NCI-H1092 treated with DMSO at 0.1 percent for 48 hours (cell line): ENCODE measurements at regions not wholly inside any gene's neighbourhood (a gene's known extent, or its start where the extent isn't known, plus 50 kb on each side); places are given as distances from the start of the nearest gene placed in this dataset.

Experiments used
- DNase-seq: peaks from one replicate; lab custom pipeline; 2025; lab: John Stamatoyannopoulos, UW

DNA sequence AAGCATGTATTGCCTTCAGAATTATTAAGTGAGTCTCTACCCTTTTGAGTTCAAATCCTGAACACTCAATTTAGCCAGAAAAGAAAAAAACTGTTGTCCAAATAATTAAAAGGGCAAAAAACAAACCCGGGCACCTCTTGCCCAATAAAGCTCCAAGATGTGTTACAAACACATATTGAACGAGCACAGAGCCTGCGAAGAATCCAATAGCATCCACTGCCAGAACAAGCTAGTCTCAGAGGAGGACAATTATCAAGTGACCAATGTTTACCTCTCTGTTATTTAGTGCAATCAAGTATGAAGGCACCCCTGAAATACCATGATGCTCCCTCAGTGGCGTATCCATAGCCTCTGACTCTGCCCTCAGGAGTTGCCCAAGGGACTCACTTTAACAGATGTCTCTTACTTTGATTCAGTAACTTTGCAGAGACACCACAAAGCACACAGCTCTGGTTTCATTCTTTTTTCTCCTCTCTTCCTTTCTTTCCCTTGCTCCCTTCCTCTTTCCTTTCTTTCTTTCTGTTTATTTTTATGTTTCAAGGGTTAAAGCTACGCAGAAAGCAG, 93.5 kb upstream of the SPATS2L start:
- DNase-seq, result no peak

DNA sequence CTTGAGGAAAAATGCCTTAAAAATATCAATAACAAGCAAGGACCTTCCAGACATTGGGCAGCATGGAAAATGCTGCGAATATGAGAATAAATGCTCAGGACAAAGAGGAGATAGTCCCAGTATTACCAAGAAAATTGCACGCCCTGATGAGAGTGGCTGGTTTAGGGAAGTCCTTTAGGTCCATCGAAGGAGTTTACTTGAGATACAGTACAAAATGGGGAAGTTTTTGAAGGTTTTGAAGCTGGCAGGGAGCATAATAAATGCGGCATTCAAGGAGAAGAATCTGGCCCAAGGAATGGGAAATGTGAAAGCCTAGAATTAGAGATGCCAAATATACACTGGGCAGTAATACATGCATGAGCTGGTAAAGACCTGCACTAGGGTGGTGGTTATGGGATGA, 90.2 kb upstream of the SPATS2L start:
- no peak for DNase-seq

DNA sequence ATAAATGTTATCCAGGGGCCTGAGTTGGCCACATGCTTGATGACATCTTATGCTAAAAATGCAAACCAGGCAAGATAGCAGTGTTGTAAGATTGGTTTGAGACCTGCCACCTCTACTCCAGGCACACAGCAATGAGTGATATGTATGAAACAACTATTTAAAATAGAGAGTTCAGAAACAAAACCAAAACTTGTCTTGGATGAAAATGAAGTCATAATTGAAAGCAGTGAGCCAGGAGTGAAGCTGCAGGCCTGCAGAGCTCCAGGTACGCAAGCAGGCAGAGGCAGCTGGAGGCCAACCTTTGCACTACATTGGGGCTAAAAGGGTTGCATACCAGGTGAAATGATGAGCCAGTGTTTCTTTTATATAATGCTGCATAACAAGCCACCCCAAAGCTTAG, 89.2 kb upstream of the SPATS2L start:
- no peak for DNase-seq

GRCh38 chr2:200218645-200219044, 87.8 kb upstream of the SPATS2L start:
- DNase-seq, result no peak

- DNase-seq, result peak; percentile 41
These were observed 87.0 kb upstream of the SPATS2L start for GRCh38 chr2:200219309-200220113.

DNA sequence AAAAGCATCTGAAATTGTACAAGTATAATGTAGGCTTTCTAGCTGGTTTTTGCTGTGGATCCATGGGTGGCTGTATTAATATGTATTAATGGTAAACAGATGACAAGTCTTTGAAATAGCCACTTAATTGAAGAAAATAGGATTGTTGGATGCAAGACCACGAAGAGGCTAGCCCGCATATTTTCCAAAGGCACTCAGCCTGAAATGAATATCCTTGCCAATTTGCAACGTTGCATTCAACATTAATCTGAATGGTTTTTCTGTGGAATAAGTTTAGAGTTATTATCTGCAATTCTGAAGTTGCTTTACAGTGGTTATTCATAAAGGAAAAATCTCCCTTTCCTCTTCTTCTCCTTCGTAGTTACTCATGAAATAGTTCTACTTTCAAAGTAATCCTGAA, 86.2 kb upstream of the SPATS2L start:
- no peak for DNase-seq

DNA sequence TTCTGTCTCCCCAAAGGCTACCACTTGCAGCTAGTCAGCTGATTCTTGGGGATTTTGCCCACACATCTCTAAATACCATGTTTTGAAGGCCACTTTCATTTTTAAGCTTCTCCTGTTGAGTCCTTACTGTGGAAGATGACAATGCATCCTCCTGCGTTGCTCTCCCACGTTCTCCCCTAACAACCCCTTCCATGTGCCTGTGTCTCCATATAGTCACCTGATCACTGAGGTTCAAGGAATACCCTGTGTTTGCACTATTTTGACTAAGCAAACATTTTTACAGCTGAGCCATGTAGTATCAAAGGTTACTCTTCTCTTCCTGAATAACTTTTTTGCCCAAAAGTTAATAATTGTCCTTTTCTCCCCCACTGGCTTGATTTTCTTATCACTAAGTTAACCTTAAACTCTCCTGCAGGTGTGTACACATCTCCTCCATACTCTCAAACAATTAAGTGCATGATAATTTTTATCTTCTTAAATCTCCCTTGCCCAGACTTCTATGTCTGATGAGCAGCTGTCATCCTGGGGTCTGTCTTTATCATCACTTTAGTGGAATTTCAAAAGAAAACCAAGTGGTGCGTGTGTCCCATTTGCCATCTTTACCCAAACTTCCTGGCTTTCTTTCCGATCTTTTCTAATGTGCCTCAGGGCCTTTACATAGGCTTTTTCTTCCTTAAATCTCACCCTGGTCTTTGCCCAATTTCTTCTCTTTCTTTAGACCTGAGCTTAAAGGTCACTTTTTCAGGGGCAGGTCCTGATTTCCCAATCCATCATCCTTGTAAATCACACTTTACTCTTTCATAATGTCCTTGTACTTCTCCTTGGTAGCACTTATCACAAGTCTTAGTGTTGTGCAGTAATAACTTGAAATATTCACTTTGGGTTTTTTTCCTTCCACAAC, 85.2 kb upstream of the SPATS2L start:
- DNase-seq, result no peak

GRCh38 chr2:200222791-200223190, 83.7 kb upstream of the SPATS2L start:
- DNase-seq, result no peak

GRCh38 chr2:200223205-200223784, 83.2 kb upstream of the SPATS2L start:
- no peak for DNase-seq

- DNase-seq, result no peak
These were observed 80.5 kb upstream of the SPATS2L start for GRCh38 chr2:200225951-200226350.

DNA sequence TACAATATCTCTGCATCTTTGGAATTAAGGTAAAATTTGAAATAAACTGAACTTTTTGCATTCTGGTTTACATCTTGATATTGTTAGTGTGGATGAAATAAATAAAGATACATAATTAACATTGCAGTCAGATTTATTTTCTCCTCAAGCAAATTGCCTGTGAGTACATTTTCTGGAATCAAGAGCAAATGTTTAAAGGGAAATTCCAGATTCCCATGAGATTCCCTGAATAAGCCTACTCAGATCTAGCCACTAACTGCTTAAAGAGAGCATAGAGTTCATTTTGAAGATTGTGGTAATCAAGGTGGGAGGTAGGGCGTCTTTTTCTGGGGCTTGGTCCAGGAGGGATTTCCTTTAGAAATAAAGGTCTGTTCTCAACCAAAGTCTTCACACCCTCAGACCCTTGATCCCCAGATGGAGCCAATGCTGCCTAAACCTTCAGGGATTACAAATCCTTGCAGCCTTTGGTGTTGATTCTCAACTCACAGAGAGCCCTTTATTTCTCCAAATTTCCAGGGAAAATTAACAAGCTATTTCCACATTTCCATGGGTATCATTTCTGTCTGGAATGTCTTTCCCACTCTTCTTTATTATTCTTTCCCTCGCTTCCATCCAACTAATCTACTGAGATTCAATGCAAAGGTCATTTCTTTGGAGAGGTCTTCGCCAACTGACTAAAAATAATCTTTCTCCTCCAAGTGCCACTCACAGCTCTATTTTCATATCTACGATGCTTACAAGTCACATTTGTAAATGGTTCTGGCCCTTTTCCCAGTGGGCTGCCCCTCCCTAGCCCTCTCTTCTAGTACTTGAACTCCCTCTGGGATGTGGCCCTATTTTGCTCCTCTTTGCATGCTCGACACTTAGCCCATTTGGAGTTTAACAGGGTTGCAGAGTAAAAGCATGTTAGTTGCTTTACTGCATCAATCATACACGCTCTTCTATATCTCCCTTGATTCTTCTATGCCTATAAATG, 79.8 kb upstream of the SPATS2L start:
- DNase-seq, result no peak

DNA sequence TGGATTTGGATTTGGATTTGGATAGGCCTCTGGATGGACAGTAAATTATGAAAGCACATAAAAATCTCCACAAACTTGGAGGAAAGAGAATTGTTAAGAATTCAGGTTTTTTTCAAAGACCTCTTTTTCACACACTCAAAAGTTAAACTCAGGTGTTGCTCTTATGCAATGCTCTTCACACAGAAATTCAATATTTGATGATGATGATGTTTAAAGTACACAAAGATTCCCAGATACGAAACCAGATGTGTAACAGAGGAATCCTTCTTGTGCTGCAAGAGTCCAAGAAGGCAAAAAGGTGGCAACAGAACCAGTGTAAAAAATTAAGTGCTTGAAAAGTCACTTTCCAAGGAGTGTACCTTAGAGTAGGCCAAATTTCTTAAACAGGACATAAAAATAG, 75.8 kb upstream of the SPATS2L start:
- DNase-seq, result no peak

DNA sequence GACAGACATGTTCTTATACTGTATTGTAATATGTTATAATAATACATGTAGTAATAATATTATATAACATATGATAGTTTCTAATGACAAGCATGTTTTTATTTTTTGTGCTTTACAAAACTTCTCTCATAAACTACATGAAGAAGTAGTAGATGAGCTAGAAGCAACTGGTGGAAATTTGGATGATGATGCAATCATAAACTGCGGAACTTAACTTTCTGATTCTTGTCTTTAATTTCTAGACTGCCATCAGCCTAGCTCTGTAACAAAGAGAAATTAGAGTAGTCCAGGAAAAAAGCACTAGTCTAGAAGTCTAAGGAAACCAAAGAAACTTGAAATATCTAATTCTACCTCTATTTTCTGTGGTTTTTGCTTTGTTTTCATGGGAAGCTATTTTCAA, 71.0 kb upstream of the SPATS2L start:
- DNase-seq, result no peak

- no peak for DNase-seq
These were observed 67.3 kb upstream of the SPATS2L start for GRCh38 chr2:200239216-200239615.

GRCh38 chr2:200242570-200242969, 63.9 kb upstream of the SPATS2L start:
- DNase-seq, result no peak

DNA sequence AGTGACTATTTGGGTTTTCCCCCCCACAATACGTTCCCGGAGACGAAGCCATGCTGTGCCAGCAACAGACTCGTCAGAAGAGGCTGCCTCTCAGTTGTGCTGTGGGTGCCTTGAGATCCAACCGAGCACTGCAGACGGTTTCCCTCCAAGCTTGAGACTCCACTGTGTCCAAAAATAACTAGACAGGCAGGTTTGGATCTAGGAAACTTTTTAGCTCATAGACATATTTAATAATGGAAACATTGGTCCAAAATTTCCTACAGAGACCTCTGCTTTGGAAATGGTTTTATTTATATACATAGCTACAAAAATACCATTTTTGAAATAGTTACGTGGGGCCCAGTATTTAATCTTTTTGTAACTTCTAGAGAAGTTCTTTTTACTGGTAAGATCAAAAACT, 63.1 kb upstream of the SPATS2L start:
- DNase-seq, result no peak

DNA sequence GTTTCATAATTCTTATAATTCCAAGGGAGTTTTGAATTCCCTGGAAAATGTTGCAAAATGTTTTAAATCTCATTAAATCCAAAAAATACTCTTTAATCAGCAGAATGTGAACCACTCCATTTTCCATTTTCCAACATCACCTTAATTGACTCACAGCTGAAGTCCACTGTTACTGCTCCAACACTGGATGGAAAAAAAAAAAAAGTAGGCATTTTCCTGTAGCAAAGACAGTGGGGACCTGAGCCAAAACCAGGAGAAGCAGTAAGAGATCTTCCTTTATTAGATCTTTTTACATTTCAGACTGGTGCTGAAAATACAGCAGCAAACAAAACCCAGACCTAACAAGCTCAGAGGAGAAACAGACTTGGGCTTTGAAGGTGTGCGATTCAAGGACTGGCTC, 62.4 kb upstream of the SPATS2L start:
- no peak for DNase-seq

DNA sequence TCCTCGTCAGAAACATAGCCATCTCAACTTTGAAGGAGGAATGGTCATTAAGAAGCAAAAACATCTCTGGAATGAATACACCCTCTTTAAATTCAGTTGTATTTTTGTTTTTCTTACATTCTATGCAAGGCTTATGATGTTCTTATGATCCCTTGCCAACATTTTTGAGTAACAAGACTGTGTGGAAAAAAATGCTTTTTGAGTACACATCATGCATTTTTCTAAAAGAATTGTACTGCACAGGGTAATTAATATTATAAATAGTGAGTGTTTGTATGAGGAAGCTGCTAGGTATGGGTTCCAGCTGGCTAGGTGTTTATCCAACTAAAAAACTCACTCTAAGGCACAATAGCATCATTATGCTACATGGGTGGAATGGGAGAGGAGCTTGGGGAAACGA, 59.0 kb upstream of the SPATS2L start:
- DNase-seq, result no peak

DNA sequence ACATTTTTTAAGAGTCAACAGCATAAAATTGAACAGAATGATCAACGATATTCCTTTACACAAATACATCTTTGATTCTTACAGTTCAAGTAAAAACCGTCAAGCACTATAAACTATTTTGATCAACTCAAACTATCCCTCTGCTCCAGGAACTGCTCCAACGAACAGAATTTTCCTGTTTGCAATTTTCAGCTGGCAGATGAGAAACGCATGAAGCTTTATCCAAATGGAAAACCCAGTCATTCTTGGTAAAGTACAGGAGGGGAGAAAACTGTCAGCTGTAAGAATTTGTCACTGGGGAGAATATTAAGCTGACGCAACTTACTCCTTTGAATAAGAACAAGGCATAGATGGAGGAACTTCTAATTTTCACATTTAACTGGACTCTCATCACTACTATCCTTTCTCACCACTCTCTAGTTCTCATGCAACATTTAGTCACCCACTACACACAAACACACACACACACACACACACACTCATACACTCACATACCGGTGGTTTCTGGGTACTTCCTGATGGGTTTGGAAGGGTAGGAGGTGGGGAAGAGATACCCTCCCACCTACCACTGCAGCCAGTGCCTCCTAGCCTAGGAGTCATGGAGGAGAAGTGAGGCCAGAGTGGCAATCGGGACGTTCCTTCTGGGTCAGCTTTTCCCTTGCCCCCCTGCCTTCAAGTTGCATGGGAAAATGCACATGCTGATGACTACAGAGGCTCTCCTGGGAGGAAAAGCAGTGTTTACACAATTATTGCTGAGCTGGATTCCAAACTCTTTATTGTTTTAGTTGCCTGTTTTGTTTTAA, 54.0 kb upstream of the SPATS2L start:
- DNase-seq, result no peak

DNA sequence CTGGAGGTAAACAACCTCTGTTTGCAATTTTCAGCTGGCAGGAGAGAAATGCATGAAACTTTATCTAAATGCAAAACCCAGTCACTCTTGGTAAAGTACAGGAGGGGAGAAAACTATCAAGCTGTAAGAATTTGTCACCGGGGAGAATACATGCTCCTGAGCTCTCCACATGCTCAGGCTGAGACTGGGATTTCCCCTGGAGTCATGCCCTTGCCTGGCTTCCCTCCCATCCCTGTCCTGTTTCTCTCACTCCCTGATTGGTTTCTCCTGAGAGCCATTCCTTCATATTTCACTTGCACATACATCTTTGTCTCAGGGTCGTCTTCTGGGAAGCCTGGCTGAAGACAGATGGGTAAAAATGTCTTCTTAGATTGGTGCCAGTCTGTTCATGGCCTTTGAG, 52.9 kb upstream of the SPATS2L start:
- DNase-seq, result no peak

DNA sequence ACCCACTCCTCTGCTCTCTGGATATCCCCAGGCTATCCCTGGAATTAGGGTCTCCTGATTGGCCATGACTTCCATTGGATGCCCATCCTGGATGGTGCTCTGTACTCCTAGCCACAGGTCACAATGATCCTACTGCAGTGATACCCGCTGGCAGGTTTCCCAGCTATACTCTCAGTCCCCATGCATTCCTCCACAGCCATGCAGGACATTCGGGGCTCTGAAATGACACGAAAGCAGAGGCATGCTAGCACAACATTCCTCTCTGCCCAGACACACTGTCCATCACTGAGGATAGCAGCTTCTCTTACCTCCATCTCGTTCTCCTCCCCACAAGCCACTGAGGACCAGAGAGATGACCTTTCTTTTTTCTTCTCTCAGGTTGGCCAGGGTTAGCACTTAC, 51.7 kb upstream of the SPATS2L start:
- DNase-seq, result no peak
